SK-N-MC (cell line): ENCODE measurements at regions not wholly inside any gene's neighbourhood (a gene's known extent, or its start where the extent isn't known, plus 50 kb on each side); places are given as distances from the start of the nearest gene placed in this dataset.

ENCODE experiments used
- EZH2 ChIP-seq: fragments of 200-600 bp; sonication (generic); IDR thresholded peaks from one replicate; pipeline ENCODE4 v1.6.1; 2017; ENCODE audit warnings: antibody characterized with exemption
- FOXP2 ChIP-seq: optimal IDR thresholded peaks from 2 replicates; pipeline ENCODE3; 2011; ENCODE audit warnings: mild to moderate bottlenecking, moderate library complexity; ENCODE audit not compliant: insufficient read depth; ENCODE audit errors: extremely low read length, control extremely low read depth
- POLR2AphosphoS5 ChIP-seq: IDR thresholded peaks from 2 replicates; pipeline ENCODE4 v1.6.1; 2012; ENCODE audit warnings: mild to moderate bottlenecking, low read depth, low read length, borderline replicate concordance

DNA sequence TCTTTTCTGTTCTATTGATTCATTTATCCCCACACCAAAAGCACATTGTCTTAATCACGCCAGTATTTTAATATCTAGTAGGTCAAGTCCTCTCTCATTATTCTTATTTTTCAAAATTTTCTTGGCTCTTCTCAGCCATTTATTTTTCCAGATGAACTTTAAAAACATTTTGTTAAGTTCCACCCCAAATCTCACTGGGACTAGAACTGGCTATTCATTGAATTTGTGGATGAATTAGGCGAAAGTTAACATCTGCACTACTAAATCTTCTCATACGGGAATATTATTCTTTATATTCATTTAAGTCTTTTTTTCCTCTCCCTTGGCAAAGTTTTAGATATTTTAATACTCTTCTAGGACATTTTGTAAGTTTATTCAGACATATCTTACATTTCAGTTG lies 295.2 kb upstream of the MGMT start:
- TF ChIP-seq EZH2 (no peak), POLR2AphosphoS5 (no peak), FOXP2 (no peak)
